ENCODE measurements at regions not wholly inside any gene's neighbourhood (a gene's known extent, or its start where the extent isn't known, plus 50 kb on each side); places are given as distances from the start of the nearest gene placed in this dataset.

DNA sequence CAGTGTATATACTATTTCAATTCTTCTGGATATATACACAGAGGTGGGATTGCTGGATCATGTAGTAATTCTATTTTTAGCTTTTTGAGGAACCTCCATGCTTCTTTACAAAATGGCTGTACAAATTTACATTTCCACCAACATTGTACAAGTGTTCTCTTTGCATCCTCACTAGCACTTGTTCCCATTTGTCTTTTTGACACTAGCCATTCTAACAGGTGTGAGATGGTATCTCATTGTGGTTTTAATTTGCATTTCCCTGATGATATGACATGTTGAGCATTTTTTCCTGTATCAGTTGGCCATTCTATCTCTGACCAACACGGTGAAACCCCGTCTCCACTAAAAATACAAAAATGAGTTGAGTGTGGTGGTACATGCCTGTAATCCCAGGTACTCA is 68.1 kb upstream of the PMEPA1 start:
- TF ChIP-seq HDAC2 (IDR thresholded peaks at IDR 0.05) (no peak), CEBPB (IDR thresholded peaks at IDR 0.05) (no peak), PHF8 (IDR thresholded peaks at IDR 0.05; ENCODE audit: borderline replicate concordance, low read depth) (no peak), CTCF (IDR thresholded peaks at IDR 0.05) (no peak), RAD21 (conservative IDR thresholded peaks at IDR 0.05 in 1 of 2, IDR thresholded peaks at IDR 0.05 in 1 of 2) (no peak), JUNB (IDR thresholded peaks at IDR 0.05) (no peak), CHD4 (IDR thresholded peaks at IDR 0.05; ENCODE audit: borderline replicate concordance) (no peak), ZFP36 (IDR thresholded peaks at IDR 0.05; ENCODE audit: borderline replicate concordance, partially characterized antibody) (no peak), RFX5 (IDR thresholded peaks at IDR 0.05) (no peak)
- TF ChIP-seq, protein P1, sequence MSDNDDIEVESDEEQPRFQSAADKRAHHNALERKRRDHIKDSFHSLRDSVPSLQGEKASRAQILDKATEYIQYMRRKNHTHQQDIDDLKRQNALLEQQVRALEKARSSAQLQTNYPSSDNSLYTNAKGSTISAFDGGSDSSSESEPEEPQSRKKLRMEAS (IDR thresholded peaks at IDR 0.05) = no peak
- TF ChIP-seq, protein P2, sequence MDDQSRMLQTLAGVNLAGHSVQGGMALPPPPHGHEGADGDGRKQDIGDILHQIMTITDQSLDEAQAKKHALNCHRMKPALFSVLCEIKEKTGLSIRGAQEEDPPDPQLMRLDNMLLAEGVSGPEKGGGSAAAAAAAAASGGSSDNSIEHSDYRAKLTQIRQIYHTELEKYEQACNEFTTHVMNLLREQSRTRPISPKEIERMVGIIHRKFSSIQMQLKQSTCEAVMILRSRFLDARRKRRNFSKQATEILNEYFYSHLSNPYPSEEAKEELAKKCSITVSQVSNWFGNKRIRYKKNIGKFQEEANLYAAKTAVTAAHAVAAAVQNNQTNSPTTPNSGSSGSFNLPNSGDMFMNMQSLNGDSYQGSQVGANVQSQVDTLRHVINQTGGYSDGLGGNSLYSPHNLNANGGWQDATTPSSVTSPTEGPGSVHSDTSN (IDR thresholded peaks at IDR 0.05) = no peak
- TF ChIP-seq, protein P3, sequence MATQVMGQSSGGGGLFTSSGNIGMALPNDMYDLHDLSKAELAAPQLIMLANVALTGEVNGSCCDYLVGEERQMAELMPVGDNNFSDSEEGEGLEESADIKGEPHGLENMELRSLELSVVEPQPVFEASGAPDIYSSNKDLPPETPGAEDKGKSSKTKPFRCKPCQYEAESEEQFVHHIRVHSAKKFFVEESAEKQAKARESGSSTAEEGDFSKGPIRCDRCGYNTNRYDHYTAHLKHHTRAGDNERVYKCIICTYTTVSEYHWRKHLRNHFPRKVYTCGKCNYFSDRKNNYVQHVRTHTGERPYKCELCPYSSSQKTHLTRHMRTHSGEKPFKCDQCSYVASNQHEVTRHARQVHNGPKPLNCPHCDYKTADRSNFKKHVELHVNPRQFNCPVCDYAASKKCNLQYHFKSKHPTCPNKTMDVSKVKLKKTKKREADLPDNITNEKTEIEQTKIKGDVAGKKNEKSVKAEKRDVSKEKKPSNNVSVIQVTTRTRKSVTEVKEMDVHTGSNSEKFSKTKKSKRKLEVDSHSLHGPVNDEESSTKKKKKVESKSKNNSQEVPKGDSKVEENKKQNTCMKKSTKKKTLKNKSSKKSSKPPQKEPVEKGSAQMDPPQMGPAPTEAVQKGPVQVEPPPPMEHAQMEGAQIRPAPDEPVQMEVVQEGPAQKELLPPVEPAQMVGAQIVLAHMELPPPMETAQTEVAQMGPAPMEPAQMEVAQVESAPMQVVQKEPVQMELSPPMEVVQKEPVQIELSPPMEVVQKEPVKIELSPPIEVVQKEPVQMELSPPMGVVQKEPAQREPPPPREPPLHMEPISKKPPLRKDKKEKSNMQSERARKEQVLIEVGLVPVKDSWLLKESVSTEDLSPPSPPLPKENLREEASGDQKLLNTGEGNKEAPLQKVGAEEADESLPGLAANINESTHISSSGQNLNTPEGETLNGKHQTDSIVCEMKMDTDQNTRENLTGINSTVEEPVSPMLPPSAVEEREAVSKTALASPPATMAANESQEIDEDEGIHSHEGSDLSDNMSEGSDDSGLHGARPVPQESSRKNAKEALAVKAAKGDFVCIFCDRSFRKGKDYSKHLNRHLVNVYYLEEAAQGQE (IDR thresholded peaks at IDR 0.05) = no peak

Data from A549 (cell line).